ENCODE measurements at regions not wholly inside any gene's neighbourhood (a gene's known extent, or its start where the extent isn't known, plus 50 kb on each side); places are given as distances from the start of the nearest gene placed in this dataset.

- DNase-seq (ENCODE audit: low spot score), result no peak
These were observed 280.8 kb downstream of the SHQ1 start for GRCh38 chr3:72567474-72567873.

GRCh38 chr3:72565593-72565992 lies 282.7 kb downstream of the SHQ1 start:
- DNase-seq (ENCODE audit: low spot score), result no peak

- DNase-seq (ENCODE audit: low spot score), result no peak
These were observed 284.4 kb downstream of the SHQ1 start for GRCh38 chr3:72563690-72564370.

- DNase-seq (ENCODE audit: low spot score), result no peak
These were observed 287.2 kb downstream of the SHQ1 start for GRCh38 chr3:72560846-72561675.

- DNase-seq (ENCODE audit: low spot score), result no peak
These were observed 288.9 kb downstream of the SHQ1 start for GRCh38 chr3:72559385-72559784.

GRCh38 chr3:72558001-72558400 lies 290.2 kb downstream of the SHQ1 start:
- DNase-seq (ENCODE audit: low spot score), result no peak

- no peak for DNase-seq (ENCODE audit: low spot score)
These were observed 292.5 kb downstream of the SHQ1 start for GRCh38 chr3:72555714-72556113.

- DNase-seq (ENCODE audit: low spot score), result no peak
These were observed 293.6 kb downstream of the SHQ1 start for GRCh38 chr3:72554689-72555088.

GRCh38 chr3:72553298-72553697 lies 294.9 kb downstream of the SHQ1 start:
- DNase-seq (ENCODE audit: low spot score), result no peak

- no peak for DNase-seq (ENCODE audit: low spot score)
These were observed 297.5 kb downstream of the SHQ1 start for GRCh38 chr3:72550582-72551262.

GRCh38 chr3:72549761-72550581 lies 298.3 kb downstream of the SHQ1 start:
- DNase-seq (ENCODE audit: low spot score), result no peak

GRCh38 chr3:72548981-72549380 lies 299.3 kb downstream of the SHQ1 start:
- DNase-seq (ENCODE audit: low spot score), result no peak

- DNase-seq (ENCODE audit: low spot score), result no peak
These were observed 299.8 kb downstream of the SHQ1 start for GRCh38 chr3:72548461-72548860.

GRCh38 chr3:72547183-72547582 lies 301.1 kb downstream of the SHQ1 start:
- DNase-seq (ENCODE audit: low spot score), result no peak

- no peak for DNase-seq (ENCODE audit: low spot score)
These were observed 304.0 kb downstream of the SHQ1 start for GRCh38 chr3:72544239-72544638.

- no peak for DNase-seq (ENCODE audit: low spot score)
These were observed 305.0 kb downstream of the SHQ1 start for GRCh38 chr3:72543246-72543645.

- no peak for DNase-seq (ENCODE audit: low spot score)
These were observed 305.5 kb downstream of the SHQ1 start for GRCh38 chr3:72542781-72543180.

GRCh38 chr3:72539856-72540255 lies 308.4 kb downstream of the SHQ1 start:
- DNase-seq (ENCODE audit: low spot score), result no peak

GRCh38 chr3:72538070-72538745 lies 310.0 kb downstream of the SHQ1 start:
- DNase-seq (ENCODE audit: low spot score), result no peak

GRCh38 chr3:72537448-72537847 lies 310.8 kb downstream of the SHQ1 start:
- DNase-seq (ENCODE audit: low spot score), result no peak

GRCh38 chr3:72536878-72537267 lies 311.4 kb downstream of the SHQ1 start:
- DNase-seq (ENCODE audit: low spot score), result no peak
